ENCODE measurements at regions not wholly inside any gene's neighbourhood (a gene's known extent, or its start where the extent isn't known, plus 50 kb on each side); places are given as distances from the start of the nearest gene placed in this dataset.

GRCh38 chr9:134214386-134214765 is 50.0 kb upstream of the RNU6ATAC start:
- ATAC-seq = no peak

- ATAC-seq = no peak
Observed at GRCh38 chr9:134214766-134215419, 50.5 kb upstream of the RNU6ATAC start.

GRCh38 chr9:134215420-134215698 is 51.0 kb upstream of the RNU6ATAC start:
- no peak for ATAC-seq

DNA sequence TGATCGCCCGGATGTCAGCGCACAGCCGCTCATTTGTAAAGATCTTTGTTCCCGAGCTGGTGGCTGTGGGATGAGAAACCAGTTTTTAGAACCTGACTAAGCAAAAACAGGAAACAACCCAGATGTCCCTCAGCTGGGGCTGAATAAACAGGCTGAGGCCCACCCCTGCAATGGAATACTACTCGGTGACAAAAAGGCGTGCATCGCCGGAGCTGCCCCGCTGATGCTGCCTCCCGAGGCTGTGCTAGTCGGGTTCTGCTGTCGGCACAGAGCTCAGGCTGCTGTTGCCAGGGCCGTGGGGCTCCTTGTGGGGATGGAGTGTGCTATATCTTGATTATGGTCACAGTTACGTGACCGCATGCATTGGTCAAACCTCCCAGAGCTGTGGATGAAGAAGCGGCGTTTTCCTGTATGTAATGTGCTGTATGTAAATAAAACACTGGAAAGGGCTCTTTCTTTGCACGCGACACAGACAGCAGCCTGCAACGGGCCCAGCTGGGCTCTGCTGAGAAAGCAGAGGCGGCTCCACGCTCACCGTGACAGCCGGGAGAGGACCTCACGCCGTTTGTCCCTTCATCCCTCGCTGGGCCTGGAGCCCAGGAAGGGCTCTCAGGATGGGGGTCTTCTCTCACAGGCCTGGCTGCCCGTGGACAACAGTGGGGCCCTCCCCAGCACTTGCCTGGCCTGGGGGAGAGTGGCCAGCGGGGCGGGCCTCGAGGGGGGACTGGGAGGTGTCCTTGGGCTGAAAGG is 51.5 kb upstream of the RNU6ATAC start:
- ATAC-seq = no peak

DNA sequence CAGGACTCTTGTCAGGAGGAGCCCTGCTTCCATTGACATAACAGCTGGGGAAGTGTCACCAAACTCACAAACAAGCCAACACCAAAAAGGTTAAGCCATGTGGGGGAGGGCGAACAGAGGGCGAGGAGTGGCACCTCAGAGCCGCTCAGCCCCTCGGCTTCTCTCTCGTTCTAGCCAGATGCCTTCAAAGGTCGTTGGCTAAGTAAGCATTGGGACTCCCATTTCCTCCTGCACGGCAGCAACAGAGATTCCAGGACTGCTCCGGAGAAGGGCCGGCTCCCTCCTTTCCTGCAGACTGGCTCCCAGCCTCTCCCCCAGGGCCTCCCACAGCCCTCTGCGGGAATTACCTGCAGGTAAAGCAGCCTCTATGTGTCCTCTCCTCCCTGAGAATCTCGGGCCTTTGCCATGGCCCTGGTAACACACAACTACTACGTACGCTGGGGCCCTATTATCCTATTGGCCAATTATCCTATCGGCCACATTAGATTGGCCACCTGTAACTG is 52.1 kb upstream of the RNU6ATAC start:
- no peak for ATAC-seq

- no peak for ATAC-seq
Observed at GRCh38 chr9:134216961-134217360, 52.6 kb upstream of the RNU6ATAC start.

DNA sequence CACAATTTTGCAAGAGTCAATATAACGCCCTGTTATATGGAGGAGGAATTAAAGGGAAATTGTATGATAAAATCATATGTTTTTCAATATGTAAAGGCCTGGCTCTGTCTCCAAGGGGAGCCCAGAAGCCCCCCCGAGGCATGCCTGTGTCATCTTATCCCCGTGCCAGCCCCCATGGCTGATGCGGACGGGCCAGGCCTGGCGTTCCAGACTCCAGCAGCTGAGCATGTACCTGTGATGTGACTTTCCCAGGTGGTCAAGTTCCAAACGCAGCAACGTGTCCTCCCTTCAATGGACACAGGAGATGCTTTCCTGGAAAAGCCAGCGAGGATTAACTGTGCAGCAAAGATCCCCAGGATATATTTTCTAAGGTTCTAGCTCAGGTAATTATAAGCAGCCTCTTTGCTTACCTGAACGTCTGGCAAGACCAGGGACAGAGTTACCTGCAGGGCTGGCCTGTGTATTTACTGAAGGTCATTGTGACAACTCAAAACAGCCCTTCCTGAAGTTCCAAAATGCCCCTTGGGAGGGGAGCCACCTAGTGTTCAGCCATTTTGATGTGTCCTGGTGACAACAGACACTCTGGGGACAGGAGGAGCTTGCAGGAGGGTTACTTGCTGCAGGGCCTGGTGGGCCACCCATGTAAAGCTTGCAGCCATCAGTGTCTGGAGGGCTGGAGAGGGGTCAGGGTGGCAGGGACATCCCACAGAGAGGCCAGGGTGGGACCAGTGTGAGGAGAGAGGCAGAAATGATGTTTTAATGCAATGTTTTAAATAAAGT is 53.3 kb upstream of the RNU6ATAC start:
- ATAC-seq = no peak

DNA sequence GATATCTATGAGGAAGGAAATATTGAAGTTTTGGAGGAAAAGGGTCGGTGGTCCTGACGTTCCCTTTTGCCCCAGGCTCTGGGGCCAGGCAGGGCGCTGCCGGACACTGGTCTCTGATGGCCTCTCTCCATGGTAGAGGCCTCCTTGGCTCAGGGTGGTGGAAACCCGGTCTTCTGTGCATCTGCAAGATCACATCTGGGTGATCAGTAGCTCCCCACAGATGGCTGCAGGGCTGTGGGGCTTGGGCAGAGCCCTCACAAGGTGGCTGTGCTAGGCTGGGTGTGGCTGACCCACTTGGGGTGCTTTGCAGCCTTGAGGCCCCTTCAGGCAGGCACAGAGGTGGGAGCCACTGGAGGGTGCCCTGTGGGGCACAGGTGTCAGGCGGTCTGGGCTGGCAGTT is 53.9 kb upstream of the RNU6ATAC start:
- ATAC-seq = no peak

GRCh38 chr9:134219646-134220060 is 55.3 kb upstream of the RNU6ATAC start:
- no peak for ATAC-seq

GRCh38 chr9:134220311-134220710 is 55.9 kb upstream of the RNU6ATAC start:
- ATAC-seq = no peak

DNA sequence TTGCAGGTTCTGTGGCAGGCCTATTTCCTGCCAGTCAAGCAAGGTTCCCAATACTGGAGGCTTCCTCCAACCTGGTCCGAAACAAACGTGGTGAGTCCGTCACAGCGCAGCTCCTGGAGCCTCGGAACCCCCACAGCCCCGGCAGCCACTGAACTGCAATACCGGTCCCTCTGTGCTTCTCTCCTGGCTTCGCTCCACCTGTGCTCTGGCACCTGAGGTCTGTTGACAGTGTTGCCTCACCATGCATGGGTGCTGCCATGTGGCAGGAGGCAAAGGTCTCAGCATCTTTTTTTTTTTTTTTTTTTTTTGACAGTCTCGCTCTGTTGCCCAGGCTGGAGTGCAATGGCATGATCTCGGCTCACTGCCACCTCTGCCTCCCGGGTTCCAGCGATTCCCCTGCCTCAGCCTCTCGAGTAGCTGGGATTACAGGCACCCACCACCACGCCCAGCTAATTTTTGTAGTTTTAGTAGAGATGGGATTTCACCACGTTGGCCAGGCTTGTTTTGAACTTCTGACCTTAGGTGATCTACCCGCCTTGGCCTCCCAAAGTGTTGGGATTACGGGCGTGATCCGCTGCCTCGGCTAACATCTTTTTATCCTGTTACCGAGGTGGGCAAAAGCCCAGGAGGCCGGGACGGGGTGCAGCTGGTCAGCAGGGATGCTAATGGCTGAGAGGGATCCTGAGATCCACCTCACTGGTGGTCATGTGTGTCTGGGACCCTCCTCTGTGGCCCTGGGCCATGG is 57.1 kb upstream of the RNU6ATAC start:
- ATAC-seq = no peak

- peak; percentile 28 for ATAC-seq
Observed at GRCh38 chr9:134222018-134222573, 57.7 kb upstream of the RNU6ATAC start.

- ATAC-seq = no peak
Observed at GRCh38 chr9:134223091-134223490, 58.7 kb upstream of the RNU6ATAC start.

- ATAC-seq = no peak
Observed at GRCh38 chr9:134223591-134224122, 59.3 kb upstream of the RNU6ATAC start.

- ATAC-seq = no peak
Observed at GRCh38 chr9:134224127-134224526, 59.8 kb upstream of the RNU6ATAC start.

- no peak for ATAC-seq
Observed at GRCh38 chr9:134224567-134225093, 60.3 kb upstream of the RNU6ATAC start.

DNA sequence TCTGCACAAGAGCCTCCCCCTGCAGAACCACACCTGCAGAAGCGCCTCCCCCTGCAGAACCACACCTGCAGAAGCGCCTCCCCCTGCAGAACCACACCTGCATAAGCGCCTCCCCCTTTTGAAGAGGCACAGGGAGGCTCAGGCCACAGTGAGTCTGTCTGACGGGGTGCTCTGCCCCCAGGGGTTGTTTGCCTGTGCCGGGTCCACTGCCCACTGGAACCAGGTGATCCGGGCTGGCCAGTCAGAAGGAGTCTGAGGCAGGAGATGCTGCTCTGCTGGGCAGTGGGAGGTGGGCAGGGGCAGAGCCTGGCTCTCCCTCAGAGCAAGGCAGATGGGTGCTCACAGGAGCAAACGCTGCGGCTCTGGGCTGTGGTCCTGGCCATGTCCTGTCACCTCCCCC is 60.8 kb upstream of the RNU6ATAC start:
- peak; percentile 25 for ATAC-seq

DNA sequence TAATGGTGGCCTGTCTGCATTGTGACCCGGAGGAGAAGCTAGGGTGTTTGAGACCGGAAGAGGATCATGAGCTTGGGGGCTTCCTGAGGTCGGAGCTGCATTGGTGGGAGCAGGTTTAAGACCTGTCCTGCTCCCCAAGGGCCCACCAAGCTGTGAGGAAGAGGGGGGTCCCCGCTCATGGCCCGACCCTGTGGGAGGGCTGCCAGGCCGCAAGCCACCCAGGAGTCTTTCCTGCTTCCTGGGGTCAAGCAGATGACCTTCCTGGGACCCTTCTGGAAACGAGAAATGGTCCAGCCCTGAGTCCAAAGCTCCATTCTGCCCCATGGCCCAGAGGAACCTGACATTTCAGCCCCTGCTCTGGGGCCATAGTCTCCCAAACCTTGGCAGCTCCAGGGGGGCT is 61.5 kb upstream of the RNU6ATAC start:
- ATAC-seq = no peak

DNA sequence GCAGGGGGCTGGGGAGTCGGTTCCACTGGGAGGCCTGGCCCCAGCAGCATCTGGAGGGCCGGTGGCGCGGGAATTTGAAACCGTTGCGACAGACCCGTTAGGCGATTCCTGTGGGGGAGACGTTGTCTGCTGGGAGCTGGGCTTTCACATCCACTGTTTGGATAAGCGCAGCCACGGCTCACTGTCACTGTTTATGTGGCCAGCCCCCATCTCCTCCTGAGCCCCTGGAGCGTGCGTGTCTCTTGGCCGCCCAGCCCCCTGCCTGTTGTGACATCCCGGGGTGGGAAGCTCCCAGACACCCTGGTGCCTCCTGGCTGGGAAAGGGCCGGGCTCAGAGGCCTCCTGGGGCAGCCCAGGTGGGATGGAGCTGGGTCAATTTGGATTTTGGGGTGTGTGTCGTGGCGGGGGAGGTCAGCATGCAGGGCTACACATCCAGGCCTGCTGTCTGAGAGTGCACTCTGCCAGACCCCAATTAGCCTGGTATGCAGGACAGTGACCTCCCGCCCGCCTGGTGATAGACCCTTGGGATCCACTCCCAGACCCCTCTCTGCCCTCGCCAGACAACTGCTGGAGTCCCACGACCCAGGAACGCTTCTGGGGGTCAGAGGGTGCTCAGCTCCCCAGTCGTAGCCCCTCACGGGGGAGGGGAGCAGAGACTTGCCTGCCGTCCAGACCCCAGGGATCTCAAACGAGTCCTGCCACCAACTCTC is 62.0 kb upstream of the RNU6ATAC start:
- no peak for ATAC-seq

GRCh38 chr9:134227451-134228411 is 63.4 kb upstream of the RNU6ATAC start:
- ATAC-seq = no peak
